RPMI8226 (cell line): ENCODE measurements at regions not wholly inside any gene's neighbourhood (a gene's known extent, or its start where the extent isn't known, plus 50 kb on each side); places are given as distances from the start of the nearest gene placed in this dataset.
"Not testable (repeated sequence)": the region's sequence is repeated elsewhere in the genome, so short reads cannot be mapped to it uniquely, and the experiment has no call there.

Experiments
- DNase-seq: peaks from one replicate; pipeline ENCODE4 v3.0.0-alpha.2; 2015

DNA sequence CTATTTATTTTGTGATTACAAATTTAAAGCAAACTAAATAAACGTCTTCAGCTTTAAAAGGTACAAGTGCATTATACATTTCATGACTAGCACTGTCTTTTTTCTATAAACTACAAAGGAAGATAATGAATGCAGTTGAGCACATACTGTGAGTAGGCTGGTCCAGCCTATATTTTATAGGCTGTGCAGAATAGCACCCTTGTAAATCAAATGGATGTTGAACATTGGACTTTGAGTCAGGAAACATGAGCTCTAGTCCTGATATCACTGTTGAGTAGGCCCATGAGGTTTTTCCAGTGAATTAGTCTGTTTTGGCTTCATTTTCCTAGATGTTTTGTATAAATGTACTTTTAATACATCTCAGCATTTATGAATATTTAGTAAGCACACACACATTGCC is 447.3 kb upstream of the KCNMB2 start:
- DNase-seq: no peak

DNA sequence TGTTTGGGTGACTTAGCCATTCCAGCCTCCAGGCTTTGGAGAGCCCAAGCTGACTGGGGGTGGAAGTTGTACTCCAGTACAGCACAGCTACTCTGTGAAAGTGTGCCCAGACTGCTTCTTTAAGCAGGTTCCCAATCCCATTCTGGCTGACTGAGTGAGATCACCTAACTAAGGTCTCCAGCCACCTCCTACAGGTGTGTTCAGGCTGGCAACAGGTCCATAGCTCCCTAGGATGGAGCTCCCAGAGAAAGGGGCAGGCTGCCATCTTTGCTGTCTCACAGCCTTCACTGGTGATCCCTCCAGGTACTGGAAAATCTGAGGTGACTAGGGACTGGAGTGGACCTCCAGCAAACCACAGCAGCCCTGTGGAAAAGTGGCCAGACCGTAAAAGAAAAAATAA is 445.3 kb upstream of the KCNMB2 start:
- DNase-seq: no peak

DNA sequence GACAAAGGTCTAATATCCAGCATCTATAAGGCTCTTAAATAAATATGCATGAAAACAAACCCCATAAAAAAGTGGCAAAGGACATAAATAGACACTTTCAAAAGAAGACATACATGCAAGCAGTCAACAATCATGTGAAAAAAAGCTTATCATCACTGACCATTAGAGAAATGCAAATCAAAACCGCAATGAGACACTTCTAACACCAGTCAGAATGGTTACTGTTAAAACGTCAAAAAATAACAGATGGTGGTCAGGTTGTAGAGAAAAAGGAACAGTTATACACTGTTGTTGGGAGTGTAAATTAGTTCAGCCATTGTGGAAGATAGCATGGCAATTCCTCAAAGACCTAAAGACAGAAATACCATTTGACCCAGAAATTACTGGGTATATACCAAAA is 440.7 kb upstream of the KCNMB2 start:
- DNase-seq: no peak

DNA sequence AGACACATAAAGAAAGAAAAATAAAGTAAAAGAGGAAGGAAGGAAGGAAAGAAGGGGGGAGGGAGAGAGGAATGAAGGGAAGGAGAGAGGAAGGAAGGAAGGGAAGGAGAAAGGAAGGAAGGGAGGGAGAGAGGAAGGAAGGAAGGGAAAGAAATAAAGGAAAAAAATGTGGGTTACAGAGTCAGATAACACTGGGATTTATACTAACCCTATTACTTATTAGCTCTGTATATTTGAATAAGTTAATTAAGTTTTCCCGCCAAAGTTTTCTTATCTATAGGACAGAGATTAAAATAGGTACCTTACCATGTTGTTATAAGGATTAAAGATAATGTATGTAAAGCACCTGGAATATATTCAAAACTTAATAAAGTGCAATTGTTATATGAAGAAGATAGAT is 439.3 kb upstream of the KCNMB2 start:
- no peak for DNase-seq

DNA sequence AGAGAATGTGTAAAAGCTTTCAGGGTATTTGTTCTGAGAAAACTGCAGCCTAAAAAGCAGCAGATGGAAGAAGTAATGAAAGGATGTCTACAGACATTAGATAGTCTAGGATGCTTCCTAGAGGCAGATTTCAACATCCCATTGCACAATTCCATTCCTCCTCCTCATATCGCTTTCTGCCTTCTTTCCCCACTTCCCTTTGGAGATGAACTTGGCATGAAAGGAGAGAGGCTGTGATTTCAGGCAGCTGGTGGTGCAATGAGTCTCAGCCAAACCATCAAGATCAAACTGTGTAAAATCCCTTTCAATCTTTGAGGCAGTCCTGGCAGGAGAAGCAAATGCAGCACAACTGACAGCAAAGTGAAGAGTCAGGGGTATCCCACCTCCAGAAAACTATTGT is 438.7 kb upstream of the KCNMB2 start:
- DNase-seq: no peak

DNA sequence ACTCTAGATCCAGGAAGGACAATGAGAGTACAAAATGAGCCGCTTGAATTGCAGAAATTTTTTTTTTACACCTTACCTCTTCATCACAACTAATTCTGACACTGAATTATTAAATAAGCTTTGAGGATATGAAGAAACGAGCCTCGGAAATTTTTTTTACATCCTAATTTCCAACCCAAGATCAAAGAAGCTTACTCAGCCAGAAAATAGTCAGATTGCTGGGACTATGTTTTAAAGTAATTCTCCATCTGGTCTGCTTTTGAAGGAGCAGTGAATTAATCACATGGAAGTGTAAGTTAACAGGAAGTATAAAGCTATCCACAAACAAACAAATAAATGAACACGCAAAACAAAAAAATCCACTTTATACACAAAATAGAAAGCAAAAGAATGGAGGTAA is 437.0 kb upstream of the KCNMB2 start:
- no peak for DNase-seq

DNA sequence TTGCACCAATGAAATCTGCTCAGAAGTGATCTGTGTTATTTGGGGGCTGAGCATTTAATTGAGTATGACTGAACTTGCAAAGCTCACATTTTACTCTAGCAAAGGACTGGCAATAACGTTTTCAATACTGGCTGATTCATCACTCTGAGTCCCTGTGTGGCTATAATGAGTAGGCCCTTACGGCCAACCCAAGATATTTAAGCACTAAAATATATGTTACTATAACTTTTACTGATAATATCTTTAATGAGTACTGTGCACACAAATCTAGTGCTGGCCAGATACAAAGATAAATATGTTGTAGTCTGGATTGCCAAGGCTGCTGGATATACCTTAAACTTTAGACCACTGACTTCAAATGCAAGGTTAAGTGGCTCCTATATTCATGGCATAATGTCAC is 436.4 kb upstream of the KCNMB2 start:
- DNase-seq: no peak

DNA sequence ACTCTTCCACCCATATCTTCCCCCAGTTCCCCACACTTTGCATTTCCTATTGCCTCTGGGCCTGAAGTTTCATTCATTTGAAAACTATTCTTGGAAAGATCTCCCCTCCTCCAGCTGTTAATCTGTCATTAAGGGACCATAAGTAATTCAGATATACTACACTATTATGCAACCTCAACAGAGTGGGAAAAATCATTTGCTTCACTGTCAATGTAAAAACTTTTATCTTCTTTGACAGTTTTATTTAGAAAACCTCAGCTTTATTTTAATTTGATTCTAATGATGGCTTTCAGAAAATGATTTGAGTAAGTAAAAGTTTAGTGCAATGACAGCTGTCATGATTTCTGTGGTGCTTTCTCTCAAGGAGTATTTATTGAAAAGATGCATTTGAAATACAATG is 435.3 kb upstream of the KCNMB2 start:
- no peak for DNase-seq

DNA sequence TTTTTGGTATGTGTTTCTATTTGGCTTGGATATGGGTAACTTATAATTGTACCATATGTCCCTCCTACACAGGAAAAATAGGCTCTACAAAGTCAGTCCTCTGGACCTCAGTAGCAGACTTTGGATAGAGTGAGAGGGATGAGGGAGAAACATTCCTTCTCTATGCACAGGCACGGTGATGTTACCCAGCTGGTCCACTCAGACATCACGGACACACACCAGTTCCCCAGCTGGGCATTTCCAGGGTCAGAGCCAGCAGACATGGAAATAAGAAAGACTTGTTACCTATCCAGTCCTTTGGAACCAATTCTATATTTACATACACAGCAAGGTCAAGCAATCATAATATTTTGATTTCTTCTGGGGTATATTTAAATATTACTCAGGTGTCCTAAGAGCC is 433.1 kb upstream of the KCNMB2 start:
- no peak for DNase-seq

DNA sequence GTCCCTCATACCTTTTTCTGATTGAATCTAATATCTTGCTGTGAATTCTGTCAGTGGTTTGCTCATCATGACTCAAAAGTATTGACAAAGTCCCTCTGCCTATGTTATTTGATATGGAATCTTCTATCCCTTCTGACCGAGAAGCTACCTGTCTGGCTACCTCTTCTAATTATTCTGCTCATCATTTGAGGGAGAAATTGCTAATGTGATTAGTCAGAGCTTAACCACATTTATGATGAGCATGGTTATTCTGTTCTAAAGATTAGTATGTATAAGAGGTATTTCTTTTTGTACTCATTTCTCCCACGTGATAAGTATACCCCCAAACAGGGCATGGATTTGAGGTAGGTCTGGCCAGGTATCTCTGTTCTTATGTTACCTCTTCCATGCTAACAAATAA is 428.4 kb upstream of the KCNMB2 start:
- DNase-seq: no peak

DNA sequence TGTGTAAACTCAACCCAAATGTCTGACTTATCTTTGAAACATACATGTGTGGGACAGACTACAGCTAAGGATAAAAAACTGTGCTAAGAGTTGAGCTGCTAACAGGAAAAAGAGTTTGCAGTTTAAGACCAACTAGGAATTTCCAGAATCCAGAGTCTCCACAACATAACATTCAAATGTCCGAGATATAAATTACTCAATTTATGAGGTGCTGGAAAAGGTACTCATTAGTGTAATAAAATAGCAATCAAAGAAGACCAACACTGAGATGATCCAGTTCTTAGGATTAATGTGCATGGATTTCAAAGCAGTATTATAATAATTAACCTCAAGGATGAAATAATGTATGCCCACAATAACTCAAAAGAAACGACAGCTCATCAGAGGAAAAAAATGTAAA is 426.5 kb upstream of the KCNMB2 start:
- no peak for DNase-seq

DNA sequence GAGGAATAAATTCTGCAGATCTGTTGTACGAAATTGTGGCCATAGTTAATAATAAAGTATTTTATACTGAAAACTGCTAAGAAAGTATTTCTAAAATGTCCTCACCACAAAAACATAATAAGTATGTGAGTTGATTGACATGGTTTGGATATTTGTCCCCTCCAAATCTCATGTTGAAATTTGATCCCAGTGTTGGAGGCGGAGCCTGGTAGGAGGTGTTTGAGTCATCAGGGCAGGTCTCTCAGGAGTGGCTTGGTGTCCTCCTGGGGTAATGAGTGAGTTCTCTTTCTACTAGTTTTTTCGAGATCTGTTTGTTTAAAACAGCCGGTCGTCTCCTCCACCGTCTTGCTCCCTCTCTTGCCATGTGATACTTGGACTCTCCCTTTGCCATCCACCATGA is 424.1 kb upstream of the KCNMB2 start:
- no peak for DNase-seq

DNA sequence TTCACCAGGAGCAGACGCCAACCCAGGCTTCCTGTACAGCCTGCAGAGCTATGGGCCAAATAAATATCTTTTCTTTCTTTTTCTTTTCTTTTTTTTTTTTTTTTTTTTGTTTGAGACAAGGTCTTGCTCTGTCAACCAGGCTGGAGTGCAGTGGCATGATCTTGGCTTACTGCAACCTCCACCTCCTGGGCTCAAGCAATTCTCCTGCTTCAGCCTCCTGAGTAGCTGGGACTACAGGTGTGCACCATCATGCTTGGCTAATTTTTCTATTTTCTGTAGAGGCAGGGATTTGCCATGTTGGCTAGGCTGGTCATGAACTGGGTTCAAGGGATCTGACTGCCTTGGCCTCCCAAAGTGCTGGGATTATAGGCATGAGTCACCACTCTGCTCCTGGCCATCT is 423.7 kb upstream of the KCNMB2 start:
- DNase-seq: not testable (repeated sequence)

DNA sequence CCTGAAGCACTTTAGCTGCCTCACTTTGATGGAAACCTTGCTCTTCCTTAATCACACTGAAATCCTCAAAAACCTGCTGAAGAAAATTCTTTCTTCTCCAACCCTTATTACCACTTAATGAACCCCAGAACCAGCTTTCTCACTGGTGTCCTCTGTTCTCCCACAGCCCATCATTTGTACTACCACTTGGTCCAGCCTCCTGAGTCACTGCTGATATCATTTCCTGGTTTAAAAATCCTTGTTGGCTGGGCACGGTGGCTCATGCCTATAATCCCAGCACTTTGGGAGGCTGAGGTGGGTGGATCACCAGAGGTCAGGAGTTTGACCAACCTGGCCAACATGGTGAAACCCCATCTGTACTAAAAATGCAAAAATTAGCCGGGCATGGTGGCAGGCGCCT is 418.6 kb upstream of the KCNMB2 start:
- DNase-seq: no peak

DNA sequence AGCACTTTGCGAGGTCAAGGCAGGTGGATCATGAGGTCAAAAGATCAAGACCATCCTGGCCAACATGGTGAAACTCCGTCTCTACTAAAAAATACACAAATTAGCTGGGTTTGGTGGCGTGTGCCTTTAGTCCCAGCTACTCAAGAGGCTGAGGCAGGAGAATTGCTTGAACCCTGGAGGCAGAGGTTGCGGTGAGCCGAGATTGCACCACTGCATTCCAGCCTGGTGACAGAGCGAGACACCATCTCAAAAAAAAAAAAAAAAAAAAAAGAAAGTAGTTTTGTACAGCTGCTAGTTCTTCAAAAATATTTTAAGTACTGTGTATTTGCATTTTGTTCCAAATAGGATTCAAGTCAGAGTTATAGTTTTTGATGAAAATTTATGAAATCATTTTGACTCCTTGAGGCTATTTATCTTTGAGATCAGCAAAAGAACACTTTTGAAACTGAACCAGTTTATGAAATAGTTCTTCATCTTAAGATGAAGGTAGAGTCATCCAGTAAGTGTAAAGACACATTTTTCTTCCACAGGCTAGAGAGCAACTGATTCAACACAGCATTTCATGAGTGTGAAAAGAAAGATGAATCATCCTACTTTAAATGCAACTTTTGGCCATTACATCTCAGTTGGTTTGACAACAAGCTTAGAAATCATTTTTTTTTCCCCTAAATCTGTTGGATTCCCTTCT is 416.5 kb upstream of the KCNMB2 start:
- not testable (repeated sequence) for DNase-seq

DNA sequence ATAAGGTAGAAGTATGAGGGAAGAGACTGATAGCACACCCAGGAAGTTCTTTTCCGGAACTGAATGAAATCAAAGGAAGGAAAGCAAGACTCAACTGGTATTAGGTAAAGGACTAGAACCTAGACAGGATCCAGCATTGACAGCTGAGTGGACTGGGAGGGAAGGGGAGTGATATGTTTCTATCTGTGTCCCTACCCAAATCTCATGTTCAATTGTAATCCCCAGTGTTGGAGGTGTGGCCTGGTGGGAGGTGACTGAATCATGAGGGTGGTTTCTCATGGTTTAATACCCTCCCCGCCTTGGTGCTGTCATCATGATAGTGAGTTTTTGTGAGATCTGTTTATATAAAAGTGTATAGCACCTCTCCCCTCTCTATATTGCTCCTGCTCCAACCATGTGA is 415.9 kb upstream of the KCNMB2 start:
- DNase-seq: no peak

DNA sequence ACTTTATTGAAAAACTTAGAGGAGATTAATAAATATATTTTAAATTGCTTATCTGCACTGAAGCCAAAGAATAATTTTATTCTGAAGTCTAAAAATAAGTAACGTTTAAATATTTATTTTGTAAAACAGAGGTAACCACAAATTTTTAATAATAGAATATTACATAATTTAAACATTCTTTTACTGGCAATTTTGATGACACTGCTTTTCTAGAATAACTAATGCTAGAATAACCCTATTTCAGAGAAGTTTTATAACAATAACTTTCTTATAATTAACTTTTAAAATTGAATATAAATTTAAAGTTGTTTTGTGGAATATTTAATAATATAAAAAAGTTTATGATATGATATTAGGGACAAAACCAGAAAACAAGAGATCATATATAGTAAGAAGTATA is 409.6 kb upstream of the KCNMB2 start:
- no peak for DNase-seq

DNA sequence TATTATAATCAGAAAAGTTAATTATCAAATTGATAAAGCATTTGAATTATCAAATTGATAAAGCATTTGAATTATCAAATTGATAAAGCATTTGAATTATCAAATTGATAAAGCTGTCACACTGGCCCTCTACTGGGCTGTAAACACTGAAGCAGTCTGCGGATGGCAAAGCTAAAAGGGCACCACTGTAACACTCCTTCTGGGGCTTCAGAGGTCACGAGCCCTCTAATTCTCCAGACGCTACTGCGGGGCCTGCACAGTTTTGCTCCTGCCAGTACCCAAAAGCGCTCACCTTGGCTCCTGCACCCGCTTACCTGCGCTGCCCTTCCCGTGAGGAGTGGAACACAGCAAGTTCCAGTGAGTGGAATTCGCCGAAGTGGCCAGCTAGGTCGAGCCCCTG is 409.0 kb upstream of the KCNMB2 start:
- no peak for DNase-seq

DNA sequence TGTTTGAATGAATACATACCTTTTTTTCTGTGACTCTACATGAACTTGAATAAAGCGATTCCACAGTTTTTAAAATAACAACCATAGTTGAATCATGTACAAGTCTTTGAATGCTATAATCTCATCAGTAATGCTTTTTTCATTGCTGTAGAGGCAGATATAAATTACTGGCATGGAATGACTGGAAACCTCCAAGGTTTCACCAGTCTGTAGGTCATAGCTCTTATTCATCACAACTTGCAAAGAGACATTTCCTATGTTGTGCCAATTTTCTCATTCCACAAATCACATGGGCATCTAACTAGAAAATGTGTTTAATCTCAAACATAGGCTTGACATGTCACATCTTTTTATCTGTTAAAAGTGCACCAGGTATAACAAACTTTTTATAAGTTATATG is 407.1 kb upstream of the KCNMB2 start:
- no peak for DNase-seq

DNA sequence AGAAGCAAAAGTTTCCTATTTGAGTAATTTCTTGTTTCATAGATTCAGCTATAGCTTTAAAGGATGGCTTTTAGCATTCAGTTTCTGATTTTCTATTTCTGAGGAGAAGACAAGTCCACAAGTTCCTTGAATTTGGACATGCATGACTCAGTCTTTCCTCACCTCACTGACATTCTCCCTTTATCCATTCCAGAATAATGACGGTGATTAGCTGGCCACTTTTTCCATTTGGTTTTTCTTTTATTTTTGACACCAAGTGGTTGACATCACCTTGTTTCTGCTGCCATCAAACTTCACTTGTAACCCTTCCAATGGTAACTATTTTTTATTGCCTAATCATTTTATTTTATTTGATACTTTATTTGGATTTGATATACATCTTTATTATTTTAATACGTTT is 404.4 kb upstream of the KCNMB2 start:
- DNase-seq: no peak

DNA sequence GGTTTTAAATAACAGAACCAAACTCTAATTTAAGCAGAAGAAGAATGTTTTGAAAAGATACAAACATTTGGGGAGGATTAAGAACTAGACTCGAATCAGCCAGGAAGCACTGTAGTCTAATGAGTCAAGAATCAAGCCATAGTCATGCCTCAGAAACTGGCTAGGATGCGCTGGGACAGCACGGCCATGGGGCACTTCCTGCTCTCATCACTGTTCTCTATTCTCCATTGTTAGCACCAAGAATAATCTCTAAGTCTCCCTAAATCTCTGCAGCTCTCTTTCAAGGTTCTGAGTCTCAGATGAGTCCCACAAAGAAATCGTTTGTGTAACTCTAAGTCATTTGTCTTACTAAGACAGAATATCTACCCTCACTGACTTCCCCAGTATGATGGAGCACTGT is 399.0 kb upstream of the KCNMB2 start:
- DNase-seq: no peak

DNA sequence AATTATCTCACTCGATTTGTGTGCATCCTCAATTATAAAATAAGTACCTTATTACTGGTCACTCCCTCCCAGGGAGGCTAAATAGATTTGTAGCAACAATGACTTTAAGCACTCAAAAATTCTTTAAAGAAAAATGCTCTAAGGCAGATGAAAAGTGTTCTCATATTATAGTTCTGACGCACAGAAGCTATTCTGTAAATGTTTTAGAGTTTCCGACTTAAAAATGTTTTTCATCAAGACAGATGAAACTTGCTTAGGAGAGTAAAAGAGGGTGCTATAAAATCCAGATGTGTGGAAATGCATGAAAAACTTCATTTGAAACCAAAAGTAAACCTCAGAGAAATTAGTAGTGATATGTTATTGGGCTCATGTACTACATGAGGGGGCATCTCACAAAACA is 398.4 kb upstream of the KCNMB2 start:
- DNase-seq: no peak

DNA sequence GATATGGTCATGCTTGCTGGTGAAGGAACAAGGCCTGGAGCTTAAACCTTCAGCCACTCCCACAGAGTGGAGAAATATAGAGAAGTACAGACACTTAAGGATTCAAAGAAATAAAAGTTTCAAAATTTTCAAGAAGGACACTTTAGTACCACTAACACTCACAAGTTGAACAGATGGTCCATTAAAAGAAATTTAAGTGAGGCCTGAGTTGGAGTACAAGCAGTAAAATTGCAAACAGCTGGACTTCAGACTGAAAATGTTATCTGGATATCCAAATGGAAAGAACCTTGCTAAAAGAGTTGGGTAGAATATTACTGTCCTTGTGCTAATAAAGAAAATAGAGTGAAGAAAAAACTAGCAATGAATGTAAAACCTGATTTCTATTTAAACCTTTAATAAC is 397.1 kb upstream of the KCNMB2 start:
- no peak for DNase-seq

DNA sequence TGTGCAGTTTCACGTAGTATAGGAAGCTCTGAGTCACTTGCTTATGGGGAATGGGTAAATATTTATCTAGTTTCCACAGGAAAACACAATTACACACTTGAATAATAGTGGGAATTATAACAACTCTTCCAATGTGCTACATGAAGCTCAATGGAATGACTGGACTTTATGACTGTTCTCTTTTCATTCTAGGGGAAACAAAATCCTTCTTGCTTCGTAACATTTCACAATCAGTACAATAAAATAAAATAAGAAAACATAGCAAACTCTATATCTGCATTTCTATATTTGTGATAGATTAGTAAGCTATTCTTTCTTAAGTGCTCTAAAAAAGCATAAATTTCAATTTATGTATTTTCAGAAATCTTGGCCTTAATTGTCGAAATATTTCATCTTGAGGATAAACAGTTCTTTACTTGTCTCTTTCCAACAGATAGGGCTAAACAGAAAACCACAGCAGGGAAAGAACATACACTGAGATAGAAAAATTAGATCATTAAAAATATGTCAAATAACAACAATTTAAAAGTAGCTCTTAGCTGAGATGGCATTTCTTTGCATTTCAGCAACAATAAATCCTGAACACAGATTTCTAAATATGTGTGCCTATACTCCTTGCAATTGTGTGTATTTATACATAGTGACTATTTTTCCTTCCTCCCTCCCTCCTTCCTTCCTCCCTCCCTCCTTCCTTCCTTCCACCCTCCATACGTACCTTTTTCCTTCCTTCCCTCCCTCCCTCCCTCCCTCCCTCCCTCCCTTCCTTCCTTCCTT is 395.5 kb upstream of the KCNMB2 start:
- DNase-seq: no peak

DNA sequence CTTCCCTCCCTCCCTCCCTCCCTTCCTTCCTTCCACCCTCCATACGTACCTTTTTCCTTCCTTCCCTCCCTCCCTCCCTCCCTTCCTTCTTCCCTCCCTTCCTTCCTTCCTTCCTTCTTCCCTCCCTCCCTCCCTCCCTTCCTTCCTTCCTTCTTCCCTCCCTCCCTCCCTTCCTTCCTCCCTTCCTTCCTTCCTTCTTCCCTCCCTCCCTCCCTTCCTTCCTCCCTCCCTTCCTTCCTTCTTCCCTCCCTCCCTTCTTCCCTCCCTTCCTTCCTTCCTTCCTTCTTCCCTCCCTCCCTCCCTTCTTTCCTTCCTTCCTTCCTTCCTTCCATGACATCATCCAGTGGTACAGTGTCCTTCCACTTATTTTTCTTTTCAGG is 394.9 kb upstream of the KCNMB2 start:
- not testable (repeated sequence) for DNase-seq
